ENCODE measurements at regions not wholly inside any gene's neighbourhood (a gene's known extent, or its start where the extent isn't known, plus 50 kb on each side); places are given as distances from the start of the nearest gene placed in this dataset.
"Not testable (repeated sequence)": the region's sequence is repeated elsewhere in the genome, so short reads cannot be mapped to it uniquely, and the experiment has no call there.

- DNase-seq, result no peak
These were observed 125.5 kb upstream of the MPHOSPH6 start for GRCh38 chr16:82295290-82296201.

DNA sequence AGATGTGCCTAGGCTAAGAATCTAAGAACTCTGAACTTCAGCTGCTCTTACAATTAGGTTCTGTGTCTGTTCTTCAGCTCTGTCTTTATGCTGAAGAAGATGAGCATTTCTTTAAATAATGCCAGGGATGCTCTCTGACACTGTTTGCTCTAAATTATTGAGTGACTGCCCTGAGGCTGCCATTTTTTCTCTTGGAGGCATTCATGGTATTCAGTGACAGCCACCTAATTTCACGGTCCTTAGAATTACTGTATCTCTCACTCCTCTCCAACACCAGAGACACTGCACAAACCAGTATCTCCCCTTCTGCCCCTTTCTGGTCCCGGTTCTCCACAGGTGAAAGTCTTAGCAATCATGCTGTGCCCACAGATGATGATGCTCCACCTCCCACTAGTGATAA is 123.6 kb upstream of the MPHOSPH6 start:
- DNase-seq, result no peak

- no peak for DNase-seq
These were observed 117.9 kb upstream of the MPHOSPH6 start for GRCh38 chr16:82287937-82288336.

DNA sequence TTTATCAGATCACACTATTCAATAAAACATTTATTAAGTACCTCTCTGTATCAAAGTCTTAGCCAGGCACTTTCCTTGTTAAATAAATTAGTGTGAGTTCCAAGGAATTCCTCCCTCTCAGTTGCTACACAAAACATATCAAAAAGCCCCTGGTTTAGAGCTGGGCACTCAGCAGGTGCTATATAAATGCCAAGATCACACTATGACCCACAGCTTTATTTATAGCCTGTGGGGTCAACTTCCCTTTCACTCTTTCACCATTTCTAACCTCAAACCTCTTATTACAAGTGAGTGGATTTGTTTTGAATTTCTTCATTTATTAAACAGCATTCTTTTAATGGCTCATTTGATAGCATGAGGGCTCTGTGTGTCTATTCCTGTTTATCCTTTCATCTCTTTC is 112.6 kb upstream of the MPHOSPH6 start:
- DNase-seq, result no peak

DNA sequence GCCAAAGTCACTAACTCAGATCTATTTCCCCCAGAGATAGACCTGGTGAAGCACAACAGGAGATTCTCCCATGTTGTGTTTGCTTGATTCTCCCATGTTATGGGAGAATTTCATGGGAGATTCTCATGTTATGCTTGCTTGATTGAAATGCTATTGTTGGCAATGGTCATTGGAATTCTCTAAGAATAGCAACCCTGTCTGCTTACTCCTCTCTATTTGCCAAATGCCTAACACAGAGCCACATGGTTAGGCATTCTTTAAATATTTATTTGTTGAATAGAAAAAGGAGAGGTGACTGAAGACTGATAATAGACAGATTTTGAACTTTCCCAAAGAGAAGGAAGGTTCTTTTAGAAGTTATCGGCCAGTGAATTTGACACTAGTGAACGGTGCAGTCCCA is 111.5 kb upstream of the MPHOSPH6 start:
- no peak for DNase-seq

DNA sequence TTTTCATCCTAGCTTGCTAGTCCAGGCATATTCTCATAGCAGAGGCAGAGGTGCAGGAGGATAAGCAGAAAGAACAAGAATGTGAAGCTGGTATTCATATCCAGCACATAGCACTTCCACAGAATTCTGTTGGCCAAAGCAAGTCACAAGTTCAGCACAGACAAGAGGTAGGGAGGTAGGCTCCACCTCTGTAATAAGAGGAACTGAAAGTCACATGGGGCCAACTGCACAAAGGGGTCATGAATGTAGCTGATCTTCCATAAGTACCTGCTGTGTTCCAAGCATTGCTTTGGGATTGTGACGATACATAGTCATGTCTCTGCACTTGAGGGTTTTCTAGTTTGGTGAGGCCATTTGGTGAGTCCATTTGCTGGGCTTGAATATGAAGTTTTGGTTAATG is 110.8 kb upstream of the MPHOSPH6 start:
- no peak for DNase-seq

- not testable (repeated sequence) for DNase-seq
These were observed 105.3 kb upstream of the MPHOSPH6 start for GRCh38 chr16:82275349-82275748.

DNA sequence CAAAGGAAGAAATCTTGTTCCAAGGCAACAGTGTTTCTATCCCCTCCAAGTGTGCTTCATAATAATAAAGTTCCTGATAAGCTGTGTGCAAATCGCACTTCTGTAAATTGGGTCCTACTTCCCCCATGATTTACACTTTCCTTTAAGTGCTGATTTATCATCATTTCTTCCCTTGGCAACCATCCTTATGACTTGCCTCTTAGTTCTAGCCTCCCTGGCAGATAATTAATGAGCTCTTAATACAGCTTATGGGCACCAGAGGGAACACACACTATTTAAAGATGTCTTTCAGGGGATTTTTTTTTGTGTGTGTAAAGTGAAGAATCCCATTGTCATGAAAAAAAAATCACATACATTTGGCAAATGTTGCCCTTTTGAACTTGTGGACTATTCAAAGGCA is 101.6 kb upstream of the MPHOSPH6 start:
- no peak for DNase-seq

GRCh38 chr16:82267675-82268074 is 97.7 kb upstream of the MPHOSPH6 start:
- not testable (repeated sequence) for DNase-seq

DNA sequence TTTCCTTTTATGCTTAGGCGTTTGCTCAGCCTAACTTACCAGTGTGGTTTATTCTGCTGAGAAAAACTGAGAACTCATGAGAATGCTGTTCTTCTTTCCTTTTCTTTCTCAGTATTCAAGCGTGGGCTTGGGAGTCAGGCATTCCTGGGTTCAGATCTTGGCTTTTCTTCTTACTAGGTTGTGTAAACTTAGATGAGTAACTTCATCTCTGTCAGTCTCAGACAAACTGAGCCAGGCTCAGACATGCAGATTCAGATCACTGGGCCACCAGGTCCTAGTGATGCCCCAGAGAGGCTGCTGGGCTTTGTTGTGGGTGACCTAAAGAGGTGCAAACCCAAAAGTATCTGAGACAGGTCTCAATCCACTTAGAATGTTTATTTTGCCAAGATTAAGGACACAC is 95.8 kb upstream of the MPHOSPH6 start:
- DNase-seq, result no peak

GRCh38 chr16:82264756-82265155 is 94.7 kb upstream of the MPHOSPH6 start:
- no peak for DNase-seq

- DNase-seq, result peak; percentile 57
These were observed 93.6 kb upstream of the MPHOSPH6 start for GRCh38 chr16:82263521-82264143.

DNA sequence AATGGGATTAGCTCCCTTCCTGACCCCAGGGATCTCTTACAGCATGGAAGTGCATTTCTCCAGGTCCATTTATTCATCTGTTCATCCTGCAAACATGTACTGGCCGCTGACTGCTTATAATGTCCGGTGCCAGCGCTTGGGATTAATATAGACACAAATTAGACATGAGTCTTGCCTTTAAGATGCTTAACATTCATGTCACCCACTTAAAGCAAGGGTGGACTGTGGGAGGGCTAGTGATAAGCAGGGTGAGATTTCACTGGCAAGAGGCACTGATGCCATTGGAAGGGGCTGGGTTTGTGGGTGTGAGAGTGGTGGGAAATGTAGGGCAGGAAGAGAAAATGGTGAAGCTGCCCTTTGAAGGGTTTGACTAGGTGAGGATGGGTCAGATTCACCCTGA is 92.2 kb upstream of the MPHOSPH6 start:
- no peak for DNase-seq

DNA sequence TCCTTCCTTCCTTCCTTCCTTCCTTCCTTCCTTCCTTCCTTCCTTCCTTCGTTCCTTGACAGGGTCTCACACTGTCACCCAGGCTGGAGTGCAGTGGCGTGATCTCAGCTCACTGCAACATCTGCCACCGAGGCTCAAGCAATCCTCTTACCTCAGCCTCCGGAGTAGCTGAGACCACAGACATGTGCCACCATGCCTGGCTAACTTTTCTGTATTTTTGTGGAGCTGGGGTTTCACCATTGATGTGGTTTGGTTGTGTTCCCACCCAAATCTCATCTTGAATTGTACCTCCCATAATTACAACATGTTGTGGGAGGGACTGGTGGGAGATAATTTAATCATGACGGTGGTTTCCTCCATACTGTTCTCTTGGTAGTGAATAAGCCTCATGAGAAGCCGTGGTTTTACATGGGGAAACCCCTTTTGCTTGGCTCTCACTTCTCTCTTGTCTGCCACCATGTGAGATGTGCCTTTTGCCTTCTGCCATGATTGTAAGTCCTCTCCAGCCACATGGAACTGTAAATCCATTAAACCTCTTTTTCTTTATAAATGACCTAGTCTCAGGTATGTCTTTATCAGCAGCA is 90.3 kb upstream of the MPHOSPH6 start:
- no peak for DNase-seq

GRCh38 chr16:82259731-82260130 is 89.7 kb upstream of the MPHOSPH6 start:
- DNase-seq, result no peak

DNA sequence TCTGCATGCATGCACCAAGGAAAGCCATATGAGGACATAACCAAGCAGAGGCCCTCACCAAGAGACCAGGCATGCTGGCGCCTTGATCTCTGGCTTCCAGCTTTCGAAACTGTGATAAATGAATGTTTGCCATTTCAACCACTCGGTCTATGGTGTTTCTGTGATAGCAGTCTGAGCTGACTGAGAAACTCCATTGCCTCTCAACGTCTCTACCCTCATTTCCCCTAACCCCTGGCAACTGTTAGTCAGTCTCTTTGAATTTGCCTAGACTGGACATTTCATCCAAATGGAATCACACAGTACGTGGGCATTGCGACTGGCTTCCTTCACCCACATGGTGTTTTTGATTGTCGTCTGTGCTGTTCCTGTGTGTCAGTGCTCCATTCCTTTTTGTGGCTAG is 88.0 kb upstream of the MPHOSPH6 start:
- DNase-seq, result no peak

GRCh38 chr16:82252582-82252981 is 82.6 kb upstream of the MPHOSPH6 start:
- no peak for DNase-seq

DNA sequence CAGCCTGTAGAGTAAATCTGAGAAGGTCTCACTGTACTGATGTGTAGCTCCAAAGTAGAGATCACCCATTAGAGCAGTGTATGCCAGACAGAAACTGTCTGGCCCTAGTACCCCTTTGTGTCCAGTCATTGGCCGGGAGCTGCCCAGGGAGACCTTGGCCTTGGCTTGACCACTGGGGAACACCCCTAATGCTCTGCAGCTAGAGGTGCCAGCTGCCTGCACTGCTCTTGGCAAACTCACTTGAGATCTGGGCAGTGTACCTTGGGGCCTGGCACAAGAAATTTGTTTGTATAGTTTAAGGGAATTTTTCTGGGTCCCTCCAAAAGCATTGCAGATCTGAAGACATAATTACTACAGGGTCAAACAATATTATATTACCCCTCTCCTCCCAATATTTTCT is 78.7 kb upstream of the MPHOSPH6 start:
- no peak for DNase-seq

DNA sequence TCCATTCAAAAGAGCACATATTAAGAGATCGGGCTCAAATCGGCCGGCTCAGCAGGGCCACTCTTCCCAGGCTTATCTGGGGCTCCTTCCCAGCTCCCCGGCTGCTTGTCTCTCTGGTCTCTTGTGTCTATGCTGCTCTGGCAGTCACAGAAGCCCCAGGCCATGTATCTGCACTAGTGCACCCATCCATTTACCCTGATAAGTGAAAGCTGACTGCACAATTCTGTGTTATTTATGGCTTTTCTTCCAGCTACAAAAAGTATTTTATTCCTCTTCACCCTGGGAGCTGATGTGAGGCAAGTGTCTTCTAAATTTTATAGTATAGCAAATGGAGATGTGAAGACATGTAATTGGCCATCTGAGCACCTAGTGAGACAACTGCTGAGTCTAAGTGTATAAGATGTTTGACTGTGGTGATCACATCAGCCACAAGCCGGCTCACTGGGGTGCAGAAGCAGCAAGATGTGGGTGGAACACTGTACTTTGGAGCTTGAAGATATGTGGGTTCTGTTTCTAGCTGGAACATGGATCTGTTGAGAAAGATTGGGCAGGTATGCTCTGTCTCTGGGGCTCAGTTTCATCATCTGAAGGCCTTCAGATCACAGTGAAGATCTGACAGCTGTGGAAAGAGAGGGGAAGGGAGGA is 78.1 kb upstream of the MPHOSPH6 start:
- no peak for DNase-seq

DNA sequence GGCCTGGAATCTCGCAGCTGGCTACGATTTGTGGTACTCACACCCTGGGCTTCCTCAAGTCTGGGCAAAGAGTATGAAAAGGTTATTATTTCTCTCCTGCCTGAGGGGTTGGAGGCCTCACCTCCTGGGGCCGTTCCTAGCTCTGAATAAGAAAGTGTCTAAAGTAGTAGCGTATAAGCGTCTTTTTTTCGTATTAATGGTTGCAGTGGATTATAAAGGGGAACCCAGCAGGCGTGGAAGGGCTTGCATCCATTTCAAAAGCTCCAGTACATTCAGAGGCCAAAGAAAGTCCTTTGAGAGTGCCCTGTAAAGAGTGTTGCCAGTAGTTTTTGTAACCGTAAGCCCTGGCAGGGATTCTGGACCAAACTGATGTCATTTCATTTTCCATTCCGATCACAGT is 72.2 kb upstream of the MPHOSPH6 start:
- DNase-seq, result no peak

GRCh38 chr16:82241469-82242052 is 71.5 kb upstream of the MPHOSPH6 start:
- DNase-seq, result no peak

DNA sequence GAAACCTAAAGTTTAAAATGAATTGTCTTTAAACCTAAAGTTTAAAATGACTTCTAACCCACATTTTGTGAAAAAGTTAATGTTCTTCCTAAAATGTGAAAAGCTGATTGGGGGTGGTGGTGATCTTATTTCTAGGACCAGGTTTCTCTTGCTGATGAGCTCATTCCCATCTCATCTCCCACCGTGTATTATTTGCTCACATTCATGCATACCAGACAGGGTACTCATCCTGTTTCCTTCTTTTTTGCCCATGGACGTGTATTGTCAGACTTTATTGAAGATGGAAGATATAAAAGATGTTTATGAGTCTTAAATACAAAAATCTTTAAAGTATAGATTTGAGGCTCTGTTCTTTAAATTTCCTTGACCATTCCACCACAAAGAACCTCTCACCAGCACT is 70.1 kb upstream of the MPHOSPH6 start:
- no peak for DNase-seq

DNA sequence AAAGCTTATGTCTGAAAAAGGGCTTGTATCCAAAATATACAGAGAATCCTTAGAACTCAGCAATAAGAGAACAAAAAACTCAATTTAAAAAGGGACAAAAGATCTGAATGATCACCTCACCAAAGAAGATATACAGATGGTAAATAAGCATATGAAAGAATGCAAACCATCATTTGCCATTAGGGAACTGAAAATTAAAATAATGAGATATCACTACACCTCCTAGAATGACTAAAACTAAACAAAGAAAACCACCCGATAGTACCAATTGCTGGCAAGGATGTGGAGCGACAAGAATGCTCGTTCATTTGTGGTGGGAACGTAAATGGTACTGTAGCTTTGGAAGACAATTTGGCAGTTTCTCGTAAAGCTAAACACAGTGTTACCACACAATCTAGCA is 66.9 kb upstream of the MPHOSPH6 start:
- no peak for DNase-seq

All from CD4-positive, alpha-beta T cell treated with Interleukin-12 subunit alpha and Interleukin-12 subunit beta, for 1 hour (primary cell).